Lower leg skin (tissue), 3 donors: ENCODE measurements at regions not wholly inside any gene's neighbourhood (a gene's known extent, or its start where the extent isn't known, plus 50 kb on each side); places are given as distances from the start of the nearest gene placed in this dataset.

Source experiments
- CTCF ChIP-seq, 3 donors: fragments of 450-650 bp; IDR thresholded peaks; one replicate each; pipeline ENCODE4 v1.5.1; 2016; ENCODE audit warnings: antibody characterized with exemption in 3 of 3, mild to moderate bottlenecking in 3 of 3, moderate library complexity in 2 of 3
- POLR2A ChIP-seq, 2 donors: fragments of 450-650 bp; IDR thresholded peaks; one replicate each; pipeline ENCODE4 v1.6.1; 2016 to 2017; ENCODE audit warnings: antibody characterized with exemption in 2 of 2, mild to moderate bottlenecking in 1 of 2, moderate library complexity in 1 of 2

- TF ChIP-seq CTCF (IDR thresholded peaks at IDR 0.05) = no peak
- no peak for TF ChIP-seq POLR2A (IDR thresholded peaks at IDR 0.05)
Measured at GRCh38 chr2:157082950-157083349, 174.6 kb upstream of the GALNT5 start.
